Liver (tissue), 3 donors: ENCODE measurements at regions not wholly inside any gene's neighbourhood (a gene's known extent, or its start where the extent isn't known, plus 50 kb on each side); places are given as distances from the start of the nearest gene placed in this dataset.

Experiments
- ATF3 ChIP-seq: IDR thresholded peaks from 2 replicates; pipeline ENCODE4 v1.6.1; 2016; ENCODE audit warnings: antibody characterized with exemption
- EGR1 ChIP-seq, 2 donors: IDR thresholded peaks; 2 replicates each; pipeline ENCODE4 v1.6.1; 2016 to 2018; ENCODE audit warnings: antibody characterized with exemption in 2 of 2, low read depth in 2 of 2
- FOXA1 ChIP-seq: IDR thresholded peaks from 2 replicates; pipeline ENCODE4 v1.6.1; 2016; ENCODE audit warnings: antibody characterized with exemption
- GABPA ChIP-seq, 2 donors: IDR thresholded peaks in 1 of 2; conservative IDR thresholded peaks in 1 of 2; 2 replicates each; pipeline ENCODE4 v1.6.1; 2016; ENCODE audit warnings: antibody characterized with exemption in 2 of 2, mild to moderate bottlenecking in 1 of 2, moderate library complexity in 1 of 2
- MAX ChIP-seq: IDR thresholded peaks from 2 replicates; pipeline ENCODE4 v1.6.1; 2016; ENCODE audit warnings: antibody characterized with exemption
- RAD21 ChIP-seq, 2 donors: IDR thresholded peaks; 2 replicates each; pipeline ENCODE4 v1.6.1; 2016; ENCODE audit warnings: antibody characterized with exemption in 2 of 2, mild to moderate bottlenecking in 2 of 2
- RXRA ChIP-seq, 2 donors: IDR thresholded peaks; 2 replicates each; pipeline ENCODE4 v1.6.1; 2017 to 2018; ENCODE audit warnings: antibody characterized with exemption in 2 of 2, mild to moderate bottlenecking in 1 of 2
- SP1 ChIP-seq: IDR thresholded peaks from 2 replicates; pipeline ENCODE4 v1.6.1; 2018; ENCODE audit warnings: antibody characterized with exemption, mild to moderate bottlenecking
- TAF1 ChIP-seq: conservative IDR thresholded peaks from 2 replicates; pipeline ENCODE4 v1.6.1; 2016; ENCODE audit warnings: antibody characterized with exemption, mild to moderate bottlenecking
- YY1 ChIP-seq: IDR thresholded peaks from 2 replicates; pipeline ENCODE4 v1.6.1; 2016; ENCODE audit warnings: antibody characterized with exemption, mild to moderate bottlenecking
- TF ChIP-seq, protein P1 (sequence below): fragments of 150-350 bp; IDR thresholded peaks from 2 replicates; pipeline ENCODE4 v1.5.1; 2017; ENCODE audit warnings: improper control_type of control experiment, low read depth, low read length; ENCODE audit not compliant: missing input control
- donor health status: healthy.
- donor health status: healthy.

GRCh38 chr3:187498211-187498724, 130.1 kb downstream of the RTP4 start:
- TF ChIP-seq, protein P1, sequence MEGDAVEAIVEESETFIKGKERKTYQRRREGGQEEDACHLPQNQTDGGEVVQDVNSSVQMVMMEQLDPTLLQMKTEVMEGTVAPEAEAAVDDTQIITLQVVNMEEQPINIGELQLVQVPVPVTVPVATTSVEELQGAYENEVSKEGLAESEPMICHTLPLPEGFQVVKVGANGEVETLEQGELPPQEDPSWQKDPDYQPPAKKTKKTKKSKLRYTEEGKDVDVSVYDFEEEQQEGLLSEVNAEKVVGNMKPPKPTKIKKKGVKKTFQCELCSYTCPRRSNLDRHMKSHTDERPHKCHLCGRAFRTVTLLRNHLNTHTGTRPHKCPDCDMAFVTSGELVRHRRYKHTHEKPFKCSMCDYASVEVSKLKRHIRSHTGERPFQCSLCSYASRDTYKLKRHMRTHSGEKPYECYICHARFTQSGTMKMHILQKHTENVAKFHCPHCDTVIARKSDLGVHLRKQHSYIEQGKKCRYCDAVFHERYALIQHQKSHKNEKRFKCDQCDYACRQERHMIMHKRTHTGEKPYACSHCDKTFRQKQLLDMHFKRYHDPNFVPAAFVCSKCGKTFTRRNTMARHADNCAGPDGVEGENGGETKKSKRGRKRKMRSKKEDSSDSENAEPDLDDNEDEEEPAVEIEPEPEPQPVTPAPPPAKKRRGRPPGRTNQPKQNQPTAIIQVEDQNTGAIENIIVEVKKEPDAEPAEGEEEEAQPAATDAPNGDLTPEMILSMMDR = no peak
- TF ChIP-seq TAF1 (no peak), SP1 (no peak), RAD21 (IDR thresholded peaks at IDR 0.05) (no peak), EGR1 (IDR thresholded peaks at IDR 0.05; ENCODE audit: low read depth in 2 of 2) (no peak), GABPA (IDR thresholded peaks at IDR 0.05 in 1 of 2, conservative IDR thresholded peaks at IDR 0.05 in 1 of 2) (no peak), ATF3 (no peak), FOXA1 (no peak), YY1 (no peak), MAX (no peak), RXRA (IDR thresholded peaks at IDR 0.05) (no peak)
